ENCODE measurements at regions not wholly inside any gene's neighbourhood (a gene's known extent, or its start where the extent isn't known, plus 50 kb on each side); places are given as distances from the start of the nearest gene placed in this dataset.

DNA sequence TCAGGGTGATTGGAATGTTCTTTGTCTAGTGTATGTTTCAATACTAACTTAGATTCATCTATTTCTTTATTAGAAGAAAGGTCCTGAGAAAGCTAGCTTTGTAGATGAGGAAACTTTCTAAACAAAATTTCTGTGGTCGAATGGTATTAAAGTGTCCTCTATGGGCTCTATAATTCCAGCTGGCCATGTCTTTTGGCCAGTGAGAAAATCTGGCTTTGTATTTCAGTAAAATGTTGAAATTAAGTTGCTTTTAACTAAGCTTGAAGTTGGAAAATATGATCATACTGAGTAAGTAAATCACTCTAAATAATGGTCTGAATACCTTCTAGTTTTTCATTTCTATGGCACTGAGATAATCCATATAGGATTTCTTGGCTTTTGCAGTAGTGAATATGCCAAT lies 148.8 kb downstream of the RDH14 start:
- H3K27me3 ChIP-seq (ENCODE audit: control insufficient read depth in 1 of 2, insufficient read depth in 2 of 2, low read length in 2 of 2): no peaks in the 10 kb centered on the region
- no peaks in the 10 kb centered on the region for H3K9me3 ChIP-seq (ENCODE audit: control insufficient read depth in 2 of 2, insufficient read depth in 1 of 2, low read depth in 1 of 2, low read length in 1 of 2)
- no peaks in the 10 kb centered on the region for H3K36me3 ChIP-seq (ENCODE audit: control insufficient read depth in 2 of 2, insufficient read depth in 2 of 2, low read length in 1 of 2)
- no peak overlapping the region for H3K4me3 ChIP-seq (ENCODE audit: low read depth in 1 of 2, low read length in 2 of 2)
- H3K4me1 ChIP-seq (ENCODE audit: control insufficient read depth in 2 of 2, insufficient read depth in 2 of 2, low read length in 1 of 2): no peaks in the 10 kb centered on the region
- 70 to 76% methylated on average over 1 of the region's 1 CpG for WGBS, 2 donors
- no peak overlapping the region for H3K27ac ChIP-seq (ENCODE audit: low read depth in 2 of 2, low read length in 1 of 2)

DNA sequence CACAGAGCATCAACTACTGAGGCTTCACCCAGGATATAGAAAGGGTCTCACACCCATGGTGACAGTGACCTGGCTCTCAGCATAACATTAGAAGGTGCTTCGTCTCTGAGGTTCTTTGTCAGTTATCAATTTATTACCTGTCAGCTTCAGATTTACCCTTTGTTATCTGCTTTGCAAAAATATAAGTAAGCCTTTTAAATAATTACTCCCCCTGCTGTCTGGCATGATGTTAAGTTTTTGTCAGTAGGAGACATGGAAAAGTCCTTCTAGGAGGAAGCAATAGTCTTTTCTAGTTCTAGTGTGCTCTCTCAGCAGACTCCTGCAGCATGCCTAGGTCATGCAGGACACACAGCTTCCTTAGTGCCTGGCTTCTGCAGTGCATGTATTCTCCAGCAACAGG lies 149.9 kb downstream of the RDH14 start:
- H3K27me3 ChIP-seq (ENCODE audit: control insufficient read depth in 1 of 2, insufficient read depth in 2 of 2, low read length in 2 of 2): no peaks in the 10 kb centered on the region
- H3K9me3 ChIP-seq (ENCODE audit: control insufficient read depth in 2 of 2, insufficient read depth in 1 of 2, low read depth in 1 of 2, low read length in 1 of 2): no peaks in the 10 kb centered on the region
- H3K4me3 ChIP-seq (ENCODE audit: low read depth in 1 of 2, low read length in 2 of 2): no peak overlapping the region
- H3K36me3 ChIP-seq (ENCODE audit: control insufficient read depth in 2 of 2, insufficient read depth in 2 of 2, low read length in 1 of 2): no peaks in the 10 kb centered on the region
- no peak overlapping the region for H3K27ac ChIP-seq (ENCODE audit: low read depth in 2 of 2, low read length in 1 of 2)
- H3K4me1 ChIP-seq (ENCODE audit: control insufficient read depth in 2 of 2, insufficient read depth in 2 of 2, low read length in 1 of 2): no peaks in the 10 kb centered on the region
- 72 to 83% methylated on average over 1 of the region's 1 CpG for WGBS, 2 donors

DNA sequence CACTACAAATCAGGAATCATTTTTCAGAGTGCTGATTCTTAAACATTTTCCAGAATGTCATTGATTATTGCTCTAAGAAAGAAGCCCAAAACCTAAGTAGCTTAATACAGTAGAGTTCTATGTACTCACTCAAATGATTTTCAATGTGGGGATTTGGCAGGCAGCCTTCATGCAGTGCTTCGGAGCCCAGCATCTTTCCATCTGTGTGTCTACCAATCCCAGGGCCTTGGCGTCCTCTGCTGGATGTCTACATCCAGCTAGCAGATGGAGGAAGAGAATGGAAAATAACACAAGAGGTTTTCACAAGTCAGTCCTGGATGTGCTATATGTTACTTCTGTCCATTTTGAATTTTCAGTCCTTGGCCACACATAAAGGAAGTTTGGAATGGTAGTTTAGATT lies 151.8 kb downstream of the RDH14 start:
- no peaks in the 10 kb centered on the region for H3K27me3 ChIP-seq (ENCODE audit: control insufficient read depth in 1 of 2, insufficient read depth in 2 of 2, low read length in 2 of 2)
- no peaks in the 10 kb centered on the region for H3K36me3 ChIP-seq (ENCODE audit: control insufficient read depth in 2 of 2, insufficient read depth in 2 of 2, low read length in 1 of 2)
- WGBS, 2 donors: 88 to 92% methylated on average over 2 of the region's 2 CpGs
- H3K27ac ChIP-seq (ENCODE audit: low read depth in 2 of 2, low read length in 1 of 2): no peak overlapping the region
- no peaks in the 10 kb centered on the region for H3K9me3 ChIP-seq (ENCODE audit: control insufficient read depth in 2 of 2, insufficient read depth in 1 of 2, low read depth in 1 of 2, low read length in 1 of 2)
- no peaks in the 10 kb centered on the region for H3K4me1 ChIP-seq (ENCODE audit: control insufficient read depth in 2 of 2, insufficient read depth in 2 of 2, low read length in 1 of 2)
- H3K4me3 ChIP-seq (ENCODE audit: low read depth in 1 of 2, low read length in 2 of 2): no peak overlapping the region

DNA sequence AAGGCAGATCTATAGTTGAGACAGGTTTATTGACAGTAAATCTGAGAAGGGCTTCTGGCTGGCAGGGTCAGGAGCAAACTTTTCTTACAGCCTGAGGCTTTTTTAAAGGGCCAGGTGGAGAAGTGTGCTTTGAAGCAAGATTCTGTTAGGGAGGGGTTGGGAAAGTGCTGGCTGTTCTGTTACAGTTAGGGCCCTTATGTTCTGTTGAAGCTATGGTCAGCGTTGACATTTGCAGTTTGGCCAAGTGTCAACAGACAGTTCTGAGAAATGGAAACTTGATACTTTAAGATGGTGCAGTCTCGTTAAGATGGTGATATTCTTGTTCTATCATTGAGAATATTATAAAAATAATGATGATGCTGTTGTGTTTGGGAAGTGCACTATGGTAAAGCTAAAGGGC lies 154.2 kb downstream of the RDH14 start:
- H3K27ac ChIP-seq (ENCODE audit: low read depth in 2 of 2, low read length in 1 of 2): no peak overlapping the region
- no peaks in the 10 kb centered on the region for H3K36me3 ChIP-seq (ENCODE audit: control insufficient read depth in 2 of 2, insufficient read depth in 2 of 2, low read length in 1 of 2)
- 59 to 74% methylated on average over 2 of the region's 2 CpGs for WGBS, 2 donors
- H3K9me3 ChIP-seq (ENCODE audit: control insufficient read depth in 2 of 2, insufficient read depth in 1 of 2, low read depth in 1 of 2, low read length in 1 of 2): no peaks in the 10 kb centered on the region
- H3K4me3 ChIP-seq (ENCODE audit: low read depth in 1 of 2, low read length in 2 of 2): no peak overlapping the region
- H3K4me1 ChIP-seq (ENCODE audit: control insufficient read depth in 2 of 2, insufficient read depth in 2 of 2, low read length in 1 of 2): no peaks in the 10 kb centered on the region
- H3K27me3 ChIP-seq (ENCODE audit: control insufficient read depth in 1 of 2, insufficient read depth in 2 of 2, low read length in 2 of 2): no peaks in the 10 kb centered on the region

DNA sequence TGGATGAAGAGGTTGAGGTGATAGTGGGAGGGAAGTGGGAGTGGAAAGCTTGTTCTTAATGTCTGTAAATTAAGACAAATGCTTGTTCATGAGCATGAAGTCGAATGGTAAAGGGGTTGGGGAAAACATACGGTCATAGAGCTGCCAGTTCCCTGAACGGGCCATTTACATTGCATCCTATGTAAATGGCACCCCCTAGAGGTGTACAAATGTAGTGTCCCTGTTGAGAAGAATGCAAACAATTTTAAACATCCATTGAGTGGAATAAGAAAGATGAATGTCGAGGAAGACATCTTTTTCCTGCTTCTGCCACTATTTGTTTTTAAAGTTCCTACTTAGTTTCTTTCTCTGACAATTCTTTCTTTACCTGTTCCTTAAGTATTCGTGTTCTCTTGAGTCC lies 155.7 kb downstream of the RDH14 start:
- Histone ChIP-seq H3K9me3 (ENCODE audit: control insufficient read depth in 2 of 2, insufficient read depth in 1 of 2, low read depth in 1 of 2, low read length in 1 of 2) (no peaks in the 10 kb centered on the region), H3K27ac (ENCODE audit: low read depth in 2 of 2, low read length in 1 of 2) (no peak overlapping the region), H3K36me3 (ENCODE audit: control insufficient read depth in 2 of 2, insufficient read depth in 2 of 2, low read length in 1 of 2) (no peaks in the 10 kb centered on the region), H3K27me3 (ENCODE audit: control insufficient read depth in 1 of 2, insufficient read depth in 2 of 2, low read length in 2 of 2) (no peaks in the 10 kb centered on the region), H3K4me3 (ENCODE audit: low read depth in 1 of 2, low read length in 2 of 2) (no peak overlapping the region), H3K4me1 (ENCODE audit: control insufficient read depth in 2 of 2, insufficient read depth in 2 of 2, low read length in 1 of 2) (no peaks in the 10 kb centered on the region)
- WGBS, 2 donors: 56 to 63% methylated on average over 5 of the region's 5 CpGs

DNA sequence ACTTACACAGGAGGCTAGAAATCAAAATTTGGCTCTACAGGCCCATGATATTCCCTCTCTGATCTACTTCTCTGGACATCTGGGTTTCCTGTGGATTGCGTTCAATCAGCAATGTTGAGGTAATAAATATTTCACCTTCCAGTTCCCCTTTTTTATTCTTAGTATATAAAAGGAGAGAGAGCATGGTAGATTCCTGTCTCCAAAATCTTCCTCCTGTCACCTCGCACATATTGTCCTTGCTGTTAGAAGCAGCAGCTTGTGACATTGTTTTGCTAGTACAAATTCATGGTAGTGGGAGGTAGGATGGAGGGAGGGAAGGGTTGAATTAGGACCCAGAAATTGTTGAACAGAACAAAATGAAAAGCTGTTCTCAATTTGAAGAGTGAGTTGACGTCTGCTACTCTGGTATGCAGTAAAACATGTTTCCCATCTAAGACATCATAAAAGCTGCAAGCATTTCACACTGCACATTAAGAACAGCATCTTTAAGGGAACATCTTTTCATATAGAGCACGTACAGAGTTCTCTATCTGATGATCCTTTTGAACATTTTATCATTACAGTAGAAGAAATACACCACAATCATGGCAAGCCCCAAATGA lies 156.4 kb downstream of the RDH14 start:
- Histone ChIP-seq H3K27ac (ENCODE audit: low read depth in 2 of 2, low read length in 1 of 2) (no peak overlapping the region), H3K9me3 (ENCODE audit: control insufficient read depth in 2 of 2, insufficient read depth in 1 of 2, low read depth in 1 of 2, low read length in 1 of 2) (no peaks in the 10 kb centered on the region), H3K36me3 (ENCODE audit: control insufficient read depth in 2 of 2, insufficient read depth in 2 of 2, low read length in 1 of 2) (no peaks in the 10 kb centered on the region), H3K27me3 (ENCODE audit: control insufficient read depth in 1 of 2, insufficient read depth in 2 of 2, low read length in 2 of 2) (no peaks in the 10 kb centered on the region), H3K4me1 (ENCODE audit: control insufficient read depth in 2 of 2, insufficient read depth in 2 of 2, low read length in 1 of 2) (no peaks in the 10 kb centered on the region), H3K4me3 (ENCODE audit: low read depth in 1 of 2, low read length in 2 of 2) (no peak overlapping the region)
- WGBS, 2 donors: 58 to 66% methylated on average over 4 of the region's 4 CpGs

DNA sequence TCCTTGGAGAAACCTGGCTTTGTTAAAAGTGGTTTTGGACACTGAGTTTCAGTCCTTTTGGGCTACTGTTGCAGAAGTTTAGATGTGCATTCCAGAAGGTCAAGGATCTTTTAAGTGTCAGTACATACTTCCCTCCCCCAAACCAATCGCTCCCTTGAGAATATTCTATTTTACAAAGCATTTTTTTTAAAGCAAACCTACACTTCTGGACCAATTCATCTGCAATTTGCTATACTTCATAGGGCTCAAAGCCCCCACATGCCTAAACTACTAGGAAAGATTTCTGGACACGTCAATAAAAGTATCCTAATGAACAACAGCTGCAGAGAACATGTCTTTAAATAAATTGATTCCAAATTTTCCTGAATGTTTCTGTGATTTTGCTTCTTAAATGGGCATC lies 157.6 kb downstream of the RDH14 start:
- H3K36me3 ChIP-seq (ENCODE audit: control insufficient read depth in 2 of 2, insufficient read depth in 2 of 2, low read length in 1 of 2): no peaks in the 10 kb centered on the region
- H3K27me3 ChIP-seq (ENCODE audit: control insufficient read depth in 1 of 2, insufficient read depth in 2 of 2, low read length in 2 of 2): no peaks in the 10 kb centered on the region
- no peaks in the 10 kb centered on the region for H3K9me3 ChIP-seq (ENCODE audit: control insufficient read depth in 2 of 2, insufficient read depth in 1 of 2, low read depth in 1 of 2, low read length in 1 of 2)
- H3K4me3 ChIP-seq (ENCODE audit: low read depth in 1 of 2, low read length in 2 of 2): no peak overlapping the region
- 71 to 72% methylated on average over 2 of the region's 2 CpGs for WGBS, 2 donors
- no peaks in the 10 kb centered on the region for H3K4me1 ChIP-seq (ENCODE audit: control insufficient read depth in 2 of 2, insufficient read depth in 2 of 2, low read length in 1 of 2)
- H3K27ac ChIP-seq (ENCODE audit: low read depth in 2 of 2, low read length in 1 of 2): no peak overlapping the region

DNA sequence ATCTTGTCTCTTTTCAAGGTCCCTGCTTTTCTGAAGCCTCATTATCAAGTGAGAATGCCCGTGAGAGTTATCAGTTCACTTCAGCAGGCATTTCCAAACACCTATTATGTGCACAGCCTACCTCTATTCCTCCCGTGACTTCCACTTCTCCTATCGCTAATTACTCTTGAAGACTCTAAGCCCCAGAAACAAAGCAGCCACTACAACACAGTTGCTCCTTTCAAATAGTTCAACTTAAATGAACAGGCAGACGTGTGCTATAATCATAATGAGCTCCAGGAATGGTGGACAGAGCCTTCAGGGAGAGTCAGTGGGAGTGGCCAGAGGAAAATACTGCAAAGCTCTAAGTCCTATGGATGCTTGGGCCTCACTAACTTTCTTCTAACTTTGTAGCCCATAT lies 159.0 kb downstream of the RDH14 start:
- Histone ChIP-seq H3K36me3 (ENCODE audit: control insufficient read depth in 2 of 2, insufficient read depth in 2 of 2, low read length in 1 of 2) (no peaks in the 10 kb centered on the region), H3K27me3 (ENCODE audit: control insufficient read depth in 1 of 2, insufficient read depth in 2 of 2, low read length in 2 of 2) (no peaks in the 10 kb centered on the region), H3K27ac (ENCODE audit: low read depth in 2 of 2, low read length in 1 of 2) (no peak overlapping the region), H3K4me3 (ENCODE audit: low read depth in 1 of 2, low read length in 2 of 2) (no peak overlapping the region), H3K4me1 (ENCODE audit: control insufficient read depth in 2 of 2, insufficient read depth in 2 of 2, low read length in 1 of 2) (no peaks in the 10 kb centered on the region), H3K9me3 (ENCODE audit: control insufficient read depth in 2 of 2, insufficient read depth in 1 of 2, low read depth in 1 of 2, low read length in 1 of 2) (no peaks in the 10 kb centered on the region)
- WGBS, 2 donors: 56 to 71% methylated on average over 4 of the region's 4 CpGs

DNA sequence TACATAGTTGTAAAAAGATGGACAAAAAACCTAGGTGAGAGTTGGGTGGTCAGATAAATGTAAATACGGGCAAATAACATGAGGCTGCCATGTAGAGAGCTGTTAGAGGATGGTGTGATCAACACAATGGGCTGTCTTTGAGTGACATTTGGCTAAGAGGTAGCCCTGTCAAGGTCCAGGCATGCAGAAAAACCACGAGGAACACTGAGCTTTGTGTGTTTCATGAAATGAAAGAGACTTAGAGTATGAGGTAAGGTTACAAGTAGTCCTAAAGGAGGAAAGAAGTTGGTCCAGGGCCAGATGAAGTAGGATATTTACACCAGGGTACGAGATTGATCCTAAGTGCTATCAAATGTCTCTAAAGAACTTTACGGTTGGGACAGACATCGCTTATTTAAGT lies 160.9 kb downstream of the RDH14 start:
- no peaks in the 10 kb centered on the region for H3K36me3 ChIP-seq (ENCODE audit: control insufficient read depth in 2 of 2, insufficient read depth in 2 of 2, low read length in 1 of 2)
- no peaks in the 10 kb centered on the region for H3K4me1 ChIP-seq (ENCODE audit: control insufficient read depth in 2 of 2, insufficient read depth in 2 of 2, low read length in 1 of 2)
- no peak overlapping the region for H3K27ac ChIP-seq (ENCODE audit: low read depth in 2 of 2, low read length in 1 of 2)
- 85 to 88% methylated on average over 5 of the region's 5 CpGs for WGBS, 2 donors
- no peaks in the 10 kb centered on the region for H3K27me3 ChIP-seq (ENCODE audit: control insufficient read depth in 1 of 2, insufficient read depth in 2 of 2, low read length in 2 of 2)
- H3K4me3 ChIP-seq (ENCODE audit: low read depth in 1 of 2, low read length in 2 of 2): no peak overlapping the region
- no peaks in the 10 kb centered on the region for H3K9me3 ChIP-seq (ENCODE audit: control insufficient read depth in 2 of 2, insufficient read depth in 1 of 2, low read depth in 1 of 2, low read length in 1 of 2)

DNA sequence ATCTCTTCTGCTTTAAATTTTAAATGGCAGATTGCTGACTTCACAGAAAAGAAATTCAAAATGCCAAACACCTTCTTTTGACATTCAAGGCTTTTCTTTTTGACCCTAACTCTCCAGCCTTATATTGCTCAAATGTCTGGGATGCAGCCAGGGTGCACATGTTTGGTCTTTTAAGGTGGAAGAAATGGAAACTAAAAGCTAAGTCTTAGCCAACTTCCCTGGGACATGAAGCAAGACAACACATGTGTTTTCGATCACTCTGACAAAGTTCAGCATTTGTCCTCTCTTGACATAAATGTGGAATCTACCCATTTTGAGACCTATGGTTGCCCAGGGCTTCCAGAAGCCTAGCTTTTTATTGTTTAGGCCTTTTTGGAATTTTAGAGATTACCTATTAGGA lies 161.6 kb downstream of the RDH14 start:
- 85 to 91% methylated on average over 1 of the region's 1 CpG for WGBS, 2 donors
- H3K4me3 ChIP-seq (ENCODE audit: low read depth in 1 of 2, low read length in 2 of 2): no peak overlapping the region
- no peaks in the 10 kb centered on the region for H3K36me3 ChIP-seq (ENCODE audit: control insufficient read depth in 2 of 2, insufficient read depth in 2 of 2, low read length in 1 of 2)
- no peak overlapping the region for H3K27ac ChIP-seq (ENCODE audit: low read depth in 2 of 2, low read length in 1 of 2)
- H3K9me3 ChIP-seq (ENCODE audit: control insufficient read depth in 2 of 2, insufficient read depth in 1 of 2, low read depth in 1 of 2, low read length in 1 of 2): no peaks in the 10 kb centered on the region
- no peaks in the 10 kb centered on the region for H3K4me1 ChIP-seq (ENCODE audit: control insufficient read depth in 2 of 2, insufficient read depth in 2 of 2, low read length in 1 of 2)
- no peaks in the 10 kb centered on the region for H3K27me3 ChIP-seq (ENCODE audit: control insufficient read depth in 1 of 2, insufficient read depth in 2 of 2, low read length in 2 of 2)
